WTC11 (cell line): ENCODE measurements at regions not wholly inside any gene's neighbourhood (a gene's known extent, or its start where the extent isn't known, plus 50 kb on each side); places are given as distances from the start of the nearest gene placed in this dataset.

Experiments used
- FOXJ3 ChIP-seq: sonication (generic); formaldehyde crosslinking; IDR thresholded peaks from 2 replicates; pipeline ENCODE4 v1.9.0; 2021; ENCODE audit warnings: missing genetic modification reagents, mild to moderate bottlenecking, borderline replicate concordance
- GTF2I ChIP-seq: fragments of 250-450 bp; sonication (Bioruptor Pico); conservative IDR thresholded peaks from 2 replicates; pipeline ENCODE4 v1.4.0; 2021; ENCODE audit warnings: mild to moderate bottlenecking
- JAZF1 ChIP-seq: fragments of 250-450 bp; sonication (Bioruptor Pico); IDR thresholded peaks from 2 replicates; pipeline ENCODE4 v1.9.0; 2021; ENCODE audit warnings: moderate library complexity, mild to moderate bottlenecking, inconsistent platforms
- KAT7 ChIP-seq: sonication (generic); formaldehyde crosslinking; IDR thresholded peaks from 2 replicates; pipeline ENCODE4 v1.8.1; 2023; ENCODE audit warnings: missing genetic modification reagents, mild to moderate bottlenecking, borderline replicate concordance
- OVOL2 ChIP-seq: fragments of 250-450 bp; sonication (Bioruptor Pico); IDR thresholded peaks from 2 replicates; pipeline ENCODE4 v1.9.0; 2021; ENCODE audit warnings: mild to moderate bottlenecking, borderline replicate concordance
- SMAD3 ChIP-seq: sonication (generic); formaldehyde crosslinking; IDR thresholded peaks from 2 replicates; pipeline ENCODE4 v1.8.0; 2022; ENCODE audit warnings: missing genetic modification reagents, mild to moderate bottlenecking, borderline replicate concordance
- ZBTB21 ChIP-seq: sonication (generic); formaldehyde crosslinking; IDR thresholded peaks from 2 replicates; pipeline ENCODE4 v1.8.1; 2023; ENCODE audit warnings: mild to moderate bottlenecking, missing genetic modification reagents, borderline replicate concordance
- ZNF263 ChIP-seq: sonication (generic); formaldehyde crosslinking; IDR thresholded peaks from 2 replicates; pipeline ENCODE4 v1.8.1; 2022; ENCODE audit warnings: low read depth, mild to moderate bottlenecking, moderate library complexity, missing genetic modification reagents
- ZNF671 ChIP-seq: fragments of 250-450 bp; sonication (Bioruptor Pico); IDR thresholded peaks from 2 replicates; pipeline ENCODE4 v1.8.0; 2021; ENCODE audit warnings: mild to moderate bottlenecking
- TF ChIP-seq, protein P1 (sequence below): sonication (generic); formaldehyde crosslinking; IDR thresholded peaks from 2 replicates; pipeline ENCODE4 v1.8.1; 2023; ENCODE audit warnings: mild to moderate bottlenecking, missing genetic modification reagents, borderline replicate concordance
- TF ChIP-seq, protein P2 (sequence below): sonication (generic); formaldehyde crosslinking; IDR thresholded peaks from 2 replicates; pipeline ENCODE4 v1.8.1; 2022; ENCODE audit warnings: missing genetic modification reagents, borderline replicate concordance

DNA sequence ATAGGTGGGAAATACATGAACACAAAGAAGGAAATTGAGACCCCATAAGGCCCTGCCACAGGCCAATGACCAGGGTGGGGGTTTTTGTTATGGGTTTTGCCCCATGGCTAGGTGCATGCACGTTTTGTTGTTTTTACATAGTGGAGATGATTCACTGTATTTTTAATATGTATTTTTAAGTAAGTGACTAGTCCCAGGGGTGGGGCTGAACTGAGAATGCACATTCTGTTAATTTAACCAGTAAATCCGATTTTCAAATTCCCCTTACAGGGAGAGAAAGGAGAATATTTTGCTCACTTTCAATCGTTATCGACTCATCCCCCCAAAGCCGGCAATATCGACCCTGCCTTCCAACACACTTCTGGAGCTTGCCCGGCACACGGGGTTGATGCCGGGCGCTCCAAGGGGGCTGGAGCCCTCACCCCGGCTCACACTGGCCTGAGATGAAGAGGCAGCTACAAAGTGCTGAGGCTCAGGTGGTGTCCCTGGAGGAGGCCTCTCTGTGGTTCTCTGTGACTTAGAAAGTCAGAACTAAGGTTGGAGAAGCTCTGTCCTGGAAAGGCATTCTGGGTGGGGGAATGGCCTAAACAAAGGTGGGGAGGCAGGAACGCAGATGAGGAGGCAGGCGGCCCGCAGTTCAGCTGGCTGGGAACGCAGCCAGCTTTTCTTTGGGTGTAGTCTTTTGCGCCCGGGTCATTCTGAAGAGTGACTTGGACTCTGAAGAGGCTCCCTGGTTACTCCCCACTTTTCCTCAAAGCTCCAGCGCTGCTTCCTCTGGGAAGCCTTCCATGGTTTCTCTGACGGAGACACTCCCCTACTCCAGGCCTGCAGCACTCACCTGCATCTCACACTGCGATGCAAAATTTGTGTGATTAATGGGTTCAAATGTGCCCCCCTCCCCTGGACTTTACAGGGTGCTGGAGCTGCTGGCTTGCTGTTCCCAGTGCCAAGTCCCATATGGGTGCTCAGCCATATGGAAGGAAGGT lies 50.7 kb upstream of the DLK1 start (continued):
- TF ChIP-seq, protein P1, sequence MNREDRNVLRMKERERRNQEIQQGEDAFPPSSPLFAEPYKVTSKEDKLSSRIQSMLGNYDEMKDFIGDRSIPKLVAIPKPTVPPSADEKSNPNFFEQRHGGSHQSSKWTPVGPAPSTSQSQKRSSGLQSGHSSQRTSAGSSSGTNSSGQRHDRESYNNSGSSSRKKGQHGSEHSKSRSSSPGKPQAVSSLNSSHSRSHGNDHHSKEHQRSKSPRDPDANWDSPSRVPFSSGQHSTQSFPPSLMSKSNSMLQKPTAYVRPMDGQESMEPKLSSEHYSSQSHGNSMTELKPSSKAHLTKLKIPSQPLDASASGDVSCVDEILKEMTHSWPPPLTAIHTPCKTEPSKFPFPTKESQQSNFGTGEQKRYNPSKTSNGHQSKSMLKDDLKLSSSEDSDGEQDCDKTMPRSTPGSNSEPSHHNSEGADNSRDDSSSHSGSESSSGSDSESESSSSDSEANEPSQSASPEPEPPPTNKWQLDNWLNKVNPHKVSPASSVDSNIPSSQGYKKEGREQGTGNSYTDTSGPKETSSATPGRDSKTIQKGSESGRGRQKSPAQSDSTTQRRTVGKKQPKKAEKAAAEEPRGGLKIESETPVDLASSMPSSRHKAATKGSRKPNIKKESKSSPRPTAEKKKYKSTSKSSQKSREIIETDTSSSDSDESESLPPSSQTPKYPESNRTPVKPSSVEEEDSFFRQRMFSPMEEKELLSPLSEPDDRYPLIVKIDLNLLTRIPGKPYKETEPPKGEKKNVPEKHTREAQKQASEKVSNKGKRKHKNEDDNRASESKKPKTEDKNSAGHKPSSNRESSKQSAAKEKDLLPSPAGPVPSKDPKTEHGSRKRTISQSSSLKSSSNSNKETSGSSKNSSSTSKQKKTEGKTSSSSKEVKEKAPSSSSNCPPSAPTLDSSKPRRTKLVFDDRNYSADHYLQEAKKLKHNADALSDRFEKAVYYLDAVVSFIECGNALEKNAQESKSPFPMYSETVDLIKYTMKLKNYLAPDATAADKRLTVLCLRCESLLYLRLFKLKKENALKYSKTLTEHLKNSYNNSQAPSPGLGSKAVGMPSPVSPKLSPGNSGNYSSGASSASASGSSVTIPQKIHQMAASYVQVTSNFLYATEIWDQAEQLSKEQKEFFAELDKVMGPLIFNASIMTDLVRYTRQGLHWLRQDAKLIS (CRISPR knock-in tag): no peak
- no peak for TF ChIP-seq SMAD3
- no peak for TF ChIP-seq ZBTB21
- no peak for TF ChIP-seq KAT7 (CRISPR knock-in tag)
- no peak for TF ChIP-seq OVOL2 (CRISPR knock-in tag)
- TF ChIP-seq ZNF671 (CRISPR knock-in tag): no peak
- no peak for TF ChIP-seq FOXJ3 (CRISPR knock-in tag)
- TF ChIP-seq, protein P2, sequence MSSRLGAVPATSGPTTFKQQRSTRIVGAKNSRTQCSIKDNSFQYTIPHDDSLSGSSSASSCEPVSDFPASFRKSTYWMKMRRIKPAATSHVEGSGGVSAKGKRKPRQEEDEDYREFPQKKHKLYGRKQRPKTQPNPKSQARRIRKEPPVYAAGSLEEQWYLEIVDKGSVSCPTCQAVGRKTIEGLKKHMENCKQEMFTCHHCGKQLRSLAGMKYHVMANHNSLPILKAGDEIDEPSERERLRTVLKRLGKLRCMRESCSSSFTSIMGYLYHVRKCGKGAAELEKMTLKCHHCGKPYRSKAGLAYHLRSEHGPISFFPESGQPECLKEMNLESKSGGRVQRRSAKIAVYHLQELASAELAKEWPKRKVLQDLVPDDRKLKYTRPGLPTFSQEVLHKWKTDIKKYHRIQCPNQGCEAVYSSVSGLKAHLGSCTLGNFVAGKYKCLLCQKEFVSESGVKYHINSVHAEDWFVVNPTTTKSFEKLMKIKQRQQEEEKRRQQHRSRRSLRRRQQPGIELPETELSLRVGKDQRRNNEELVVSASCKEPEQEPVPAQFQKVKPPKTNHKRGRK: no peak
- no peak for TF ChIP-seq JAZF1 (CRISPR knock-in tag)
- no peak for TF ChIP-seq ZNF263 (CRISPR knock-in tag)
- TF ChIP-seq GTF2I (CRISPR knock-in tag): no peak
